ENCODE measurements at regions not wholly inside any gene's neighbourhood (a gene's known extent, or its start where the extent isn't known, plus 50 kb on each side); places are given as distances from the start of the nearest gene placed in this dataset.
"Not testable (repeated sequence)": the region's sequence is repeated elsewhere in the genome, so short reads cannot be mapped to it uniquely, and the experiment has no call there.

DNA sequence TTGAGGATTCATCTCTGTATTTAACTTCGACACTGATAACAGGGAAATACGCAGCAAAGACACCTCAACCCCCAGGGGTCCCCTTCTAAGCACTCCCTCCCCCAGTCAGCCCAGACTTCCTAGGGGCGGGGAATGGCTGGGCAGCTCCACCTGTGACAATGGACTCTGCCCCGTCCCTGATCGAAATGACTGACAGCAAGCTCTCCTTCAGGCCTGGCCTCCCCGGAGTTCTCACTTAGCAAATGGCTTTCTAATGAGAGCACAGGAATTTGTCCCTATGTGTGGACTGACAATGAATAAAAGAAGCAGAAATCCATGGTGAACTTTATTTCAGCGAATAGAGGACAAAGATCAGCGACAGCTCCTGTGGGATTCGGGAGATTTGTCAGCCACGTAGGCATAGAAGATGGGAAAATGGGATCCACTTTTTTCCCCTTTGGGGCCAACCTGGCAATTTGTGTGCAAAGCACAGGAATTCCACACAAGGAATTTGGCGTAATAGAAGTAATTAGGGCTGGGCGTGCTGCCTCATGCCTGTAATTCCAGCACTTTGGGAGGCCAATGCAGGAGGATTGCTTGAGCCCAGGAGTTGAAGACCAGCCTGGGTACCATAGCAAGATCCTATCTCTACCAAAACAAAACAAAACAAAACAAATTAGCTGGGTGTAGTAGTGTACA lies 63.8 kb downstream of the TNFAIP2 start:
- DNase-seq = no peak

DNA sequence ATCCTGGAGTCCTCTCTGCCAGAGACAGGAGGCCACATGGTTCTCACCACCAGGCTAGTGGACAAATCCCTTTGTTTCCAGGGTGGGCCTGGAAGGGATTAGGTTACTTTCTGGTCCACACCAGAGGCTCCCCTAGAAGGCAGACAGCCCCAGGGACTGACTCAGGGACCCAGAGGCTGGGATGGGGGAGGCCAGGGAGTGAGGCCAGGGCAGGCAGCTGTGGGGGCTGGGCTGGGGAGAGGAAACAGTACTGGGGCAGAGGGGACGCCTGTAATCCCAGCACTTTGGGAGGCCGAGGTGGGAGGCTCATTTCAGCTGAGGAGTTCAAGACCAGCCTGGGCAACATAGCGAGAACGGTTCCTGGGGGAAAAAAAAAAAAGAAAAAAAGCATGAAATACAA lies 64.7 kb downstream of the TNFAIP2 start:
- no peak for DNase-seq

DNA sequence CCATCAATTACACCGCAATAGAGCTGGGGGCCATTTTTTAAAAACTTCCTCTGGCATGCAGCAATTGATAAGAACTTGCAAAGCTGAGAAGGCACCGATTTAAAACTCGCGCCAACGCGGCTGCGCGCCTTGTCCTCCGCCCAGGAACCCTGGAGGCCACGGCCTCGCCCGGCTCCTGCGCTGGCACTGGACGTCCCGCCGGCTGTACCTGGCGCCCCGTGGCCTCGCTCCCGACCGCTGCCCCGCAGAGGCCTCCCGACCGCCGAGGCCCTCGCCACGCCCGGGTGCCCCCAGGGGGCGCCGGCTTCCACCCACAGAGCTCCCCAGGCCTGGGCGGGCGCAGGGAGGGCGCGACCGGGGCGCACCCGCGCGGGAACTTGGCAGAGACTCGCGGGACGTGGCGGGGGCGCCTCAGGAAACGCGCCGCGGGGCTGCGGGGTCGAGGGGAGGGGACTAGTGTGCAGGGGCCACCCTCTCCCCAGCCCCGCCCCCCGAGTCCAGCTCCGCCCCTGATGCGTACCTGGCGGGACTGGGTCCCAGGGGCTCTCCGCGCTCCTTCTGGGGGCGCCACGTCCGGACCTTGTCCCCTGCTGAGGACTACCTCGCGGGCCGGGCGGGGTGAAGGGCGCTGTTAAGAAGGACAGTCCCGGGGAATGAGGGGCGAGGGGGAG lies 65.7 kb downstream of the TNFAIP2 start:
- DNase-seq = peak; percentile 3

DNA sequence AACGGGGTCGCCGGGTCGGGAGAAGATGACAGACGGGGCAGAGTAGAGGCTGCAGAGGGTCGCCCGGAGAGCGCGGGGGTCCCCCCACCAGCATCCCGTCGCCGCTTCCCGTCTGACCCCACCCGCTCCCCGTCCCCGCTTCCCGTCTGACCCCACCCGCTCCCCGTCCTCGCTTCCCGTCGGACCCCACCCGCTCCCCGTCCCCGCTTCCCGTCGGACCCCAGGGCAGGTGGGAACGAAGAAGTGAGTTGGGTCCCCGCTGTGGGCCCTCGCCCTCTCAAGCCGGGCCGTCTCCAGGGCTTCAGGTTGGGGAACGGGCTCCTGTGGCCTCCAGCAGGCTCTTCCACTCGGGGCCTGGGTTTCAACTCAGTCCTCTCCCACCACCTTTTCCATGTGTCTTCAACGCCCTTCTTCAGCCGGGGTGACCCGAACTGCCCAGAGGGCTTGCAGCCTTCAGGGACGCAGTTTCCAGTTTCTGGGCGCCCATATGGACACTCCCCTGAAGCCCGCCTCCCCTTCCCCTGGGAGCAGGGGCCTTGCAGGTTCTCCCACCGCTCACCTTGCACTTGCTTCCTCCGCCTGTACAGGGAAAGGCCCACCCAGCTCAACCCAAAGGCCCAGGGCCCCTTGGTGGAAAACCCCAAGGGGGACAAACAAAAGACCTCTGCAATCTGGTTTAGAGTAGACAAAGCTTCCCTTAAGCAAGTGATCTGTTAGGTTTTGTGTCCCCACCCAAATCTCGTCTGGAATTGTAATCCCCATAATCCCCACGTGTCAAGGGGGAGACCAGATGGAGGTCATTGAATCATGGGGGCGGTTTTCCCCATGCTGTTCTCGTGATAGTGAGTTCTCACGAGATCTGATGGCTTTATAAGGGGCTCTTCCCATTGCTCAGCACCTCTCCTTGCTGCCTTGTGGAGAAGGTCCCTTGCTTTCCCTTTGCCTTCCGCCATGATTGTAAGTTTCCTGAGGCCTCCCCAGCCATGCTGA lies 66.5 kb downstream of the TNFAIP2 start:
- no peak for DNase-seq

DNA sequence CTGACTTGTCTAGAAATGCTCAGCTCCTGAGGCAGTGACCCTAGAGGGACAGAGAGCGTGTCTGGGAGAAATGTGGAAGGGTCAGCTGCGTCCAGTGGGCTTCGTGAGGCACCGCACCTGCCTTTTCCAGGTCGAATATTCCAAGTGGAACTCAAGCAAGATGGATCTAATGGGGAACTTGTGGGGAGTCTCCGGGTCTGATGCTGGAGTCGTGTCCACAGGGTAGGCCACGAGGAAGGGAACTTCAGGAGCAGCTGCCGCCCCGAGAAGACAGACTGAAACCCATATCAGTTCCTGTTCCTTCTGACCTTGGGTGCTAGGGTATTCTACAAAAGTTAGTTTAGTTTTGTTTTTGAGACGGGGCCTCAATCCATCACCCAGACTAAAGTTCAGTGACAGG lies 67.5 kb downstream of the TNFAIP2 start:
- DNase-seq = no peak

DNA sequence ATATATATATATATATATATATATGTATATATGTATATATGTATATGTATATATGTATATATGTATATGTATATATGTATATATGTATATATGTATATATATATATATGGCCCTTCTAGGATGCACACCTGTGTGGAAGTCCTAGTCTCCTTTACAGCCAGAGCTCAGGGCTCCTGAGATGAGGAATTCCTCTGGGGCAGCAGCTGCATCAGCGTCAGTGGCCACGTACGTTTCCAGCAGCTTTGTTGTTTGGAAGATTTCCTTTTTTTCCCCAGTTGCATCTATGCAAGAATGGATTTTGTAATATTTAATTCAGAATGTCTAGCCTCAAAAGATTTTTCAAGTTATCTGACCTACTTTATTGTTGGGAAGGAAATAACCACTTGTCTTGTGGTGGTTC lies 68.6 kb downstream of the TNFAIP2 start:
- DNase-seq = no peak

DNA sequence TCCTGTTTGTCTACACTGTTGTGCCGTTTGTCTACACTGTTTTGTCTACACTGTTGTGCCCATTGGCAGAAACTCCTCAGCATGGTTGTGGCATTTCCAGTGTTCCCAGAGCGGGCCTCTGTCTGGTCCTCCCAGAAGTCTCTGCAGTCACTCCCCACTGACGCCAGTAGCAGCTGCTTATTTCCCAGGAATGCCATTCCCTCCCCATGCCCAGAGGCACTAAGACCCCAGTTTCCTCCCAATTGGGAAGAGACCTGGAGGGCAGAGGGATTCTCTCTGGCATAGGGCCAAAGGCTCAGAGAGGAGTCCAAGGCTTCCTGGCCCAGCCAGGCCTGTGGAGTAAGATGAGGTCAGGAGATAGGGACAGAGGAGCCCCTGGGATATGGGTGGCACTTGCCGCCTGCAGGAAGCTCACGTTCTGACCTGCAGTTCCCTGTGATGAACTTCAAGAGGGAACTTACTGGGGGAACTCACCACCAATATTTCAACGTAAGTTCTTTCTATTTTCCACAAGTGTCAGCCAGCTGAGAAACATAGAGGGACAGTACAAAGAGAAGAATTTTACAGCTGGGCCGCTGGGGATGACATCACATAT lies 69.1 kb downstream of the TNFAIP2 start:
- no peak for DNase-seq

DNA sequence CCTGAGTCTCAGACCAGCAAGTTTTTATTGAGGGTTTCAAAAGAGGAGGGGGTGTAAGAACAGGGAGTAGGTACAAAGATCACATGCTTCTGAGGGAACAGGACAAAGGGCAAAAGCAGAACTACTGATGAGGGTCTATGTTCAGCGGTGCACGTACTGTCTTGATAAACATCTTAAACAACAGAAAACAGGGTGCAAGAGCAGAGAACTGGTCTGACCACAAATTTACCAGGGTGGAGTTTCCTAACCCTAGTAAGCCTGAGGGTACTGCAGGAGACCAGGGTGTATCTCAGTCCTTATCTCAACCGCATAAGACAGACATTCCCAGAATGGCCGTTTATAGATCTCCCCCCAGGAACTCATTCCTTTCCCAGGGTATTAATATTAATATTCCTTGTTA lies 69.6 kb downstream of the TNFAIP2 start:
- not testable (repeated sequence) for DNase-seq

DNA sequence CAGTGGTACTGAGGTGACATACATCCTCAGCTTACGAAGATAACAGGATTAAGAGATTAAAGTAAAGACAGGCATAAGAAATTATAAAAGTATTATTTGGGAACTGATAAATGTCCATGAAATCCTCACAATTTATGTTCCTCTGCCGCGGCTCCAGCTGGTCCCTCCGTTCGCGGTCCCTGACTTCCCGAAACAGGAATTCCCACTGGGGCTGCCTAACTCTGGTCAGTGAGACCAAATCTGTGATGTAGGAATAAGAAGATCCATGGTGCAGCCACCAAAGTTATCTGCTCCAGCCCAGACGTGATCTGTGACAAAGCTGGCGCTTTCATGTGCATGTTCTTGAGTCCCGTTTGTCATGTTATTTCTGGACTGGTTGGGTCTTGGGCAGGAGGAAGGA lies 70.2 kb downstream of the TNFAIP2 start:
- DNase-seq = not testable (repeated sequence)

DNA sequence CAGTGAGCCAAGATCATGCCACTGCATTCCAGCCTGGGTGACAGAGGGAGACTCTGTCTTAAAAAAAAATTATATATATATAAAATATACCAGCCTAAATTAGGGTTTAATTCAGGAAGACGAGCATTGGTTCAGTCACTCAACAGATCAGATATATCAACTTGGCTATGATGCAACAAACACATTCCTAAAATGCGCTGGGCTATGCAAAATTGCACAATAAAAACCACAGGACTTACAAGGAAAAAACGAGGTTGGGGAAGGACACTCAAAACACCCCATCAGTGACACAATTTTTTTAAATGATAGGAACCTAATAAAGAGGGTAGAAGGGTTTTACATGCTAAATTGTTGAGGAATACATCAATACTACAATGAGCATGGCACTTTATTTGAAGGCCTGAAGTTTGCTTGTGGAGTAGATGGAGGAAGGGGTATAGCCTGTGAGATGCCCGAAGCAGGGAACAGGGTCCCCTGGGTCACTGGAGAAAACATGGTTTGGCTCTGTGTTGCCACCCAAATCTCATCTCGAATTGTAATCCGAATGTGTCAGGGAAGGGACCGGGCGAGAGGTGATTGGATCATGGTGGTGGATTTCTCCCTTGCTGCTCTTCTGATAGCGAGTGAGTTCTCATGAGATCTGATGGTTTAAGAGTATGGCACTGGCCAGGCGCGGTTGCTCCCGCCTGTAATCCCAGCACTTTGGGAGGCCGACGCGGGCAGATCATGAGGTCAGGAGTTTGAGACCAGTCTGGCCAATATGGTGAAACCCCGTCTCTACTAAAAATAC lies 71.2 kb downstream of the TNFAIP2 start:
- no peak for DNase-seq

DNA sequence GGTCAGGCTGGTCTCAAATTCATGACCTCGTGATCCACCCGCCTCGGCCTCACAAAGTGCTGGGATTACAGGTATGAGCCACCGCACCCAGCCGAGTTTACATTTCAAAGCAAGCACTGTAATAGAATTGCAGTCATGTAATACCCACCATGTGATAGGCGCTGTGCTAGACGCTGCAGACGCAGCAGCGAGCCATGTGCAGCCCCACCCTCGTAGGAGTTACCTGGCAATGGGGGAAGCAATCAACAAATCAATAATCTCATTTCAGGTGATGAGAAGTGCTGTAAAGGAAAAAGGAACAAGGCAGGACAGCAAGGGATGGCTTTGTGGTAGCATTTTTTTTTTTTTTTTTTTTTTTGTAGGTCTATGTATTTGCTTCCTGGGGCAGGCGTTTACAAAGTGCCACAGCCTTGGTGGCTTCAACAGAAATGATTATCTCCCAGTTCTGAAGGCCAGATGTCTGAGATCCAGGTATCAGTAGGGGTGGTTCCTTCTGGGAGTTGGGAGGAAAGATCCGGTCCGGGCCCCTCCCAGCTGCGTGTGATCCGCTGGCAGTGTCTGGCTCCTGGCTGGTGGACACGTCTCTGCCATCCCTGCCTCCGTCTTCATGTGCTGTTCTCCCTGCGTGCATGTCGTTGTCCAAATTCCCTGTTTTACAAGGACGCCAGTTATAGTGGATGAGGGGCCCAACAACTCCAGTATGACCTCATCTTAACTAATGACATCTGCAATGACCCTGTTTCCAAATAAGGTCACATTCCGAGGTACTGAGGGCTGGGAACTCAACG lies 72.8 kb downstream of the TNFAIP2 start:
- no peak for DNase-seq

DNA sequence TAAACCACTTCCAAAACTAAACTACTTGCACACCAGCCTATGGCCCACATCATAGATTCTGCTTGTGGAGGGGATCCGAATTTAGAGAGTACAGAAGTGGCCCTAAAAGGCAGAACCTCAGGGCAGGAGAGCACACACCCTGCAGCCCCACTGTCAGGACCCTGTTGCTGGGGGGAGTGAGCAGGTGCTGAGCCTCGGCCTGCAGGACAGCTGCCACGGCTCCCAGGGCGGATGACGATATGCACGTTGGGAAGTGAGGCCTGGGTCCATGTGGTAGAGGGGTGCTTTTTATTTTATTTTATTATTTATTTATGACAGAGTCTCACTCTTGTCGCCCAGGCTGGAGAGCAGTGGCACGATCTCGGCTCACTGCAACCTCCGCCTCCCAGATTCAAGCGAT lies 73.5 kb downstream of the TNFAIP2 start:
- DNase-seq = no peak

DNA sequence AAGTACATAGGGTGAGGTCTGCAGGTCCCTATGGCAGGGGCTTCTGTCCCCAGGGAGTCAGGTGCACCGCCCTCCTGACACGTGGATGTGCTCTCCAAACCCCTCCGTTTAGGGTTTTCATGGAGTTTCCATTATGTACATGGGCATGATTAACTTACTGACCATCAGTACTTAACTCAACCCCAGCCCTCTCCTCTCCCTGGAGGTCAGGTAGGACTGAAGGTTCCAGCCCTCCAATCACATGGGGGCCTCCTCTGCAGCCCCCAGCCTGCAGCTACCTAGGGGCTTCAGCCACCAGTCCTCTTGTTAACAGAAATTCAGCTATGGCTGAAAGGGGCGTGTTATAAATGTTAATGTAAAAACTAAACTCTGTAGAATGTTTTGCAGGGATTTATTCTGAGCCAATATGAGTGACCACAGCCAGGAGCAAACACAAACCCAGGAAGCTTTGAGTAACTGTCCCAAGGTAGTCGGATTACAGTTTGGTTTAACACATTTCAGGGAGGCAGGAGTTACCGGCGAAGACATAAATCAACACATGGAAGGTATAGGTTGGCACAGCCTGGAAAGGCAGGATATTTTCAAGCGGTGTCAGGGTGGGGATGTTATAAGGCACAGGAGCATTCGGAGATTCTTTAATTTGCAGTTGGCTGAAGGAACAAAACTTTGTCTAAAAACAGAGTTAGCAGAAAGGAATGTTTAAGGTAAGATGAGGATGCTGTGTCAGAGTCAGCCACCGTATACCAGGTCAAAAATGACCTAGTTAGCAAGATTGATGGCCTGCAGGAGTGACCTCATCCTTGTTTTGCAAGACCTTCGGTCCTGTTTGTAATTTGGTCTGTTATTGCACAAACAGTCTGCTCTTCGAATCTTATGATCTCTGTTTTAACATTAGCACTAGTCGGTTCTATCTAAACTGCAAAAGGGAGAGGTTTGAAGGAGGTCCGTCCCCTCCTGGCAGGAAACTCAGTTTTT lies 75.2 kb downstream of the TNFAIP2 start:
- no peak for DNase-seq

DNA sequence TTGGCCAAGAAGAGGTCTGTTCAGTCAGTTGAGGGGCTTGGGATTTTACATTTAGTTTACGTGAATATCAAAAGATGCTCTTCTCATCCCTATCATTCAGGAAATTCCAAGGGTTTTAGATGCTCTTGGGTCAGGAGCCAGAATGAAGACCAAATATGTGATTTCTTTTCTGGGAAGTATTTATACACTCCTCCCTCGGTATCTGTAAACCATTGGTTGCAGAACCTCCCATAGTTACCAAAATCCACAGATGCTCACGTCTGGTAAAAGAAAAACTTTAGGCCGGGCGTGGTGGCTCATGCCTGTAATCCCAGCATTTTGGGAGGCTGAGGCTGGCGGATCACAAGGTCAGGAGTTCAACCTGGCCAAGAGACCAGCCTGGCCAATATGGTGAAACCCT lies 75.9 kb downstream of the TNFAIP2 start:
- no peak for DNase-seq

DNA sequence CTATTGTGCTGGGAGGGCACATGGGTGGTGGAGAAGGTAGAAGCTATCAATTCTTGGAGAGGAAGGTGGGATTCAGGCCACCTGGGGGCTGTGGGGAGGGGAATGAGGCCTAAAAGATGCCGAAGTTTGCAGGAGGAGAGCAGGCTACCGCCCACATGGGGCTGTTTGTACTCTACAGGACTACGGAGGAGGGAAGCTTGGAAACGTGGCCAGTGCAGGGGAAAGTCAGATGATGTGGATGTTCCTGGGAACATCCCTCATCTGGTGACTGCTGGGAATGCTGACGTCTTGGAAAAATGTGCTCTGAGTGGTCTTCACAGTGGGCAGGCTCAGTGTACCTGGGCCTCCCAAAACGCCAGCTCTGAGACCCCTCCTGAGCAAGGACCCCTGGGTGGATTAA lies 78.5 kb downstream of the TNFAIP2 start:
- DNase-seq = no peak

DNA sequence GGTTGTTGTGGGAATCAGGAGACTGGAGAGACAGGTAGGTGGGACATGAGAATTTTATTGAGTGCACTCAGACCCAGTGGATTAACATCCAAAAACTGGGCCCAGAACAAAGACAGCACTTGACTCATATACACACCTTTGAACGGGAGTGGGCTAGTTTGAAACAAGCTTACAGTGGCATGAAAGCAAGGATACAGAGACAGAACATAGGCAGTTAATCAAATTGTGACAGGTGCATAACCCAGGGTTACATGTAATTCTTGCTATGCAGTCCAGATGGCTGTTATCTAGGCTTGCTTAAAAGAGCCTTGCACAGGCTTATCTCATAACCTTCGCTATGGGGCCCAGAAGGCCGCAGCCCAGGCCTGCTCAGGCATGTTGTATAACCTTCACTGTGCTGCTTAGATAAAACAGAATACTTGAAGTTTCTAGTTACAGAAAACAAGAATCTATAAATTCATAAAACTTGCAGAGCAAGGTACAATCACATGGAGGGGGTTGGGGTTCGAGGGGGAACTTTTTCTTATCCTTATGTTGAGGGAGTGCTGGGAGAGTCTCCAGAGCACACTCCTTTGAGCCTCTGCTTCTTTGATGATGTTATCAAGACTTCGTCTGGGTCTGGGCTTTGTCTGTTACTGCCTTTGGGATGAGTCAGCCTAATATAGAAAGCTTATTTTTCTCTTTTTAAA lies 81.7 kb downstream of the TNFAIP2 start:
- no peak for DNase-seq

DNA sequence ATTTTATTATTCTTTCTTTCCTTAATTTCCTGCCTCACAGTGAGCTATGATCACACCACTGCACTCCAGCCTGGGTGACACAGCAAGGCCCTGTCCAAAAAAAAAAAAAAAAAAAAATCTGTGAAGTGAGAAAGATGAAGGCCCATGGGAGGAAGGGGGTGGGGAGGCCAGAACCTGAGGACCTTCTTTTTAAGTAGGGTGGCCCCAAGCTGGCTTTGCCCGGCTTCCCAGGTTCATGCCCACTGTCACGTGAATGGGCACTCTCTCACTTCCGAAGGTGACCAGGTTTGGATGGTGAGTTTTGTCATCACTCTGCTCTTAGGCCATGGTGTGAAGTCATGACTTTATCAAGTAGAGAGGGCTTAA lies 82.3 kb downstream of the TNFAIP2 start:
- DNase-seq = no peak

DNA sequence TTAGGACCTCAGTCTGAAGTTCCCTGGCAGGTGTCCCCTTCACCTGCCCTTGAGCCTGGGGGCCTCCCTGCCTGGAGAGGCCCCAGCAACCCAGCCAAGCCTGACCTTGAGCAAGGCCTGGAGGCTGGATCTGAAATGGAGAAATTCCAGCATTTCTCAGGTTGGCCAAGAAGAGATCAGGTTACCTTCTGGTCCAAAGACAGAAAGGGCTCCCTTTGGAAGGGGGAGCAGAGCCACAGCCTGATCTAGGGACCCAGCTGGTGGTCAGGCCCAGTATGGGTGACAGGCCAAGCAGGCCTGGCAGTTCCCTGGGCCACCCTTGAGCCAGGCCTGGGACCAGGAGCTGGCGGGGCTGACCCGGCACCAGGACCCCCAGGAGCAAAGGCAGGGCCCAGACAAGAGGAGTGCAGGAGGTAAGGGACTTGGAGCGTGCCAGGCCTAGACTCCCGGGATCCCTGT lies 82.8 kb downstream of the TNFAIP2 start:
- DNase-seq = no peak

DNA sequence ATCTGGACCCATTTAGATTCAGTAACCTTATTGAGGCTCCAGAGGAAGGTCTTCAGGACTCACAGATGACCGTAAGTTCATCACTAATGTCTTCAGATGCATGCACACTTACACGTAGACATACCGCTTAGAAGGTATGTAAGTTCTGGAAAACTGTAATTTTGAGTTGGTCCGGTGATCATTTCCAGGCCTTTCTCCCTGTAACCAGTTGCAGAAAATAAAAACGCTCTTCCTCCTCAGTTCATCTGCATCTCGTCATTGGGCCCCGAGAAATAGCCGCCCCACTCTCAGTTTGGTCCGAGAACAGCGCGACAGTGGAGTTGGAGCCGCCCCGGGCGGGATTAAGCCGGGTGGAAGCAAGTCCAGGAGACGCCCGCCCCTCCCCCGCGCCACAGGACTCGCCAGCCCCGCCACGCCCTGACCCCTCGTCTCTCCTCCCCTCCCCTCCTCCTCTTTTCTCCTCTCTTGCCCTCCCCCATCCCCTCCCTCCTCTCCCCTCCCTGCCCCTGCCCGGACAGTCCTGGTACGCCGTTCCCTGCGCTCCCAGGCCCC lies 83.7 kb downstream of the TNFAIP2 start:
- no peak for DNase-seq

Measured in central memory CD4-positive, alpha-beta T cell (primary cell).